ENCODE measurements at regions not wholly inside any gene's neighbourhood (a gene's known extent, or its start where the extent isn't known, plus 50 kb on each side); places are given as distances from the start of the nearest gene placed in this dataset.

GRCh38 chr5:40037713-40038112, 612.9 kb upstream of the DAB2 start:
- DNase-seq (ENCODE audit: low read depth), result no peak

DNA sequence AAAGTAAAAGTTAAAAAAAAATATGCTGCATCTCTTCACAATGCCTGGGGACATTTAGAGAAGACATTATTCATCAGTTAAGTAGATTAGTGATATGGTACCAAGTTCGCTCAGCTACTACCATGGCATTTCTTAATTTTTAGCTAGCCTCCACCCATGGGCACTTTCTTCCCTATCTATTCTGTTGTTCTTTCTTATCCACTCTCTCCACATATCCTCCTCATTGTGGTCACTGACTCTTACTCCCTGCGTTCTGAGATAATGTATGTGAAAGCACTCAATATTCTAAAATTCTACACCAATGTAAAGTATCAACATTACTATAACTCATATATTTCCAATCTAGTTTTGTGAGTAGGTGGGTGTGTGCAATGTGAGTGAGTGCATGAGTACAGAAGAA, 609.7 kb upstream of the DAB2 start:
- no peak for DNase-seq (ENCODE audit: low read depth)

GRCh38 chr5:40033411-40033810, 608.6 kb upstream of the DAB2 start:
- DNase-seq (ENCODE audit: low read depth), result no peak

DNA sequence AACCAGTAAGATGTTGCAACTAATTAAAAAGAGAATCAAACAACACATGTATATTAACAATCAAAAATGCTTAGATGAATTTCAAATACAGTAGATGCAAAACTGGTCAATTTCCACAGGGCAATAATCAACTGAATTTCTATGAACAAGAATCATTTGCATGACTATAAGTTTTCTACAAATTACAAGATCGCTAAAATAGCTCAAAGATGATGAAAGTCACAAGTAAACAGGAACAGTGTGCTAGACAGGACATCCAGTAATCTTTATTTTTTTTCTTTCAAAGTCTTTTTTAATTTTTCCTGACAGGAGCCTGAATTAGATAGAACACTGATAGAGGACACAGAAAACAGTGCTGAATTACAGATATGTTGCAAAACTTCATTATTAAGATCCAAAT, 608.2 kb upstream of the DAB2 start:
- DNase-seq (ENCODE audit: low read depth), result no peak

GRCh38 chr5:40030661-40031060, 605.9 kb upstream of the DAB2 start:
- DNase-seq (ENCODE audit: low read depth), result no peak

- DNase-seq (ENCODE audit: low read depth), result no peak
Observed at GRCh38 chr5:40029711-40030495, 605.1 kb upstream of the DAB2 start.

DNA sequence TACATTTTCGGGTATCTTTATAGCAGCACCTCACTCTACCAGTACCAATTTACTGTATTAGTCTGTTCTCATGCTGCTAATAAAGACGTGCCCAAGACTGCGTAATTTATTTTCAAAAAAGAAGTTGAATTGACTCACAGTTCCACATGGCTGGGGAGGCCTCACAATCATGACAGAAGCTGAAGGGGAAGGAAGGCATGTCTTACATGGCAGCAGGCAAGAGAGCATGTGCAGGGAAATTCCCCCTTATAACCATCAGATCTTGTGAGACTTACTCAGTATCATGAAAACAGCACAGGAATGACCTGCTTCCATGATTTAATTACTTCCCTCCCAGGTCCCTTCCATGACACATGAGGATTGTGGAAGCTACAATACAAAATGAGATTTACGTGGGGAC, 602.6 kb upstream of the DAB2 start:
- DNase-seq (ENCODE audit: low read depth), result no peak

DNA sequence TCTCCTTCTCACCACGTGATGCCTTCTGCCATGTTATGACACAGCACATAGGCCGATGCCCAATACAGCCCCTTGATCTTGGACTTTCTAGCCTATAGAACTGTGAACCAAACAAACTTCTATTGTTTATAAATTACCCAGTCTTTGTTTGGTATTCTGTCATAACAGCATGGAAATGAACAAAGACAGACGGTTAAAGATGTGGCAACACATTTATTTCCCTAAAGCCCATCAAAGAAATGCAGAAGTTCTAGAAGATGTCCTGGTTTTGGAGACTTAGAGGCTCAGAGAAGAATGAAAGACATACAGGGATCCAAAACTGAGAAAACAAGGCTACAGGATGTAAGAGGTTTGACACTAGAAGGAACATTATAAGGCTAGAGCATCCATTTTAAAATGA, 600.8 kb upstream of the DAB2 start:
- DNase-seq (ENCODE audit: low read depth), result no peak

GRCh38 chr5:40022057-40022456, 597.3 kb upstream of the DAB2 start:
- no peak for DNase-seq (ENCODE audit: low read depth)

DNA sequence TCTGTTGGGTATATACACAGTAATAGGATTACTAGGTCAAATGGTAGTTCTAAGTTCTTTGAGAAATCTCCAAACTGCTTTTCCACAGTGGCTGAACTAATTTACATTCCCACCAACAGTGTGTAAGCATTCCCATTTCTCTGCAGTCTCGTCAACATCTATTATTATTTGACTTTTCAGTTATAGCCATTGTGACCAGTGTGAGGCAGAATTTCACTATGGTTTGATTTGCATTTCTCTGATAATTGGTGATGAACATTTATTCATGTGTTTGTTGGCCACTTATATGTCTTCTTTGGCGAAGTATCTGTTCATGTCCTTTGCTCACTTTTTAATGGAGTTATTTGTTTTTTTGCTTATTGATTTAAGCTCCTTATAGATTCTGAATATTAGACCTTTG, 596.2 kb upstream of the DAB2 start:
- no peak for DNase-seq (ENCODE audit: low read depth)

DNA sequence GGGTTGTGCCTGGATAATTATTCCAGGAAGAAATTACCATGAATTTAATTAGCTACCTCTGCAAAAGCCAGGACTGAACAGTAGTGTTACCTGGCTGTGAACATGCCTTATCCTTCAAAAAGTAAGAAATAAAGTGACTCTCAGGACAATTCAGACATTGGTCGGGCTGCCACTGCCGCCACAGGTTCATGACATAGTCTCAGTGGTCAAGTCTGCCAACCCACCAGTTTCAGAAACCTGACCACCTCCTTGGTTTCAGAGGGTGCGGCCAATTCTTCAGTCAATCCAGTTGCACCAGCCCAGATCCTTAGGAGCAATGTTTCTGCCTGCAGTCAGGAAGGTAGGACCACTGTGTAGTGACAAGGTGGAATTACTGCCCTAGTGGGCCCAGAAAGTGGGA, 593.1 kb upstream of the DAB2 start:
- DNase-seq (ENCODE audit: low read depth), result no peak

GRCh38 chr5:40017135-40017534, 592.4 kb upstream of the DAB2 start:
- DNase-seq (ENCODE audit: low read depth), result no peak

DNA sequence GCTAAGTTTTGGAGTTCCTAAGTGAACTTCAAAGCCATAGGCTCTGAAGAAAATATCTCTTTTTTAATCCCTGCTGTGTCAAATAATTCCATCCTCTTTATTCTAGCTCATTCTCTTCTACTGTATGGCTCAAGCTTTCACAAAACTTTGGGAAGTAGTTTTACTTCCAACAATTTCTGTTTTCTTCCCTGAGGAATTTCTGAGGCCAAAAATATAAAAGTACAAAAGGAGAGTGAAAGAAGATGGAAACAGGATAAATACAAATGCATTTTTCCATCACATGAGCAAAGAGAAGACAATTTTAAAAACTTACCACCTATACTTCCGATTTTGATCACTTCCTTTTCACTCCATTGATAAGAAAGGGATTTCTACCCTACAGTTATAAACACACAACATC, 585.7 kb upstream of the DAB2 start:
- no peak for DNase-seq (ENCODE audit: low read depth)

DNA sequence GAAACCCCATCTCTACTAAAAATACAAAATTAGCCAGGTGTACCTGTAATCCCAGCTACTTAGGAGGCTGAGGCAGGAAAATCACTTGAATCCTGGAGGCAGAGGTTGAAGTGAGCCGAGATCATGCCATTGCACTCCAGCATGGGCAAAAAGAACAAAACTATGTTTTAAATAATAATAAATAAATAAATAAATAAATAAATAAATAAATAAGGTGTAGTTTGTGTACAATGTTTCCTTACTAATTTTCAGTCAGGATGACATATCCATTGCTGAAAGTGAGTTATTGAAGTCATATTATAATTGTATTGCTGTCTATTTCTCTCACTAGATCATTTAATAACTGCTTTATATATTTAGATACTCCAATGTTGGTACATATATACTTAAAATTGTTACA, 581.5 kb upstream of the DAB2 start:
- DNase-seq (ENCODE audit: low read depth), result no peak

GRCh38 chr5:40001796-40002195, 577.0 kb upstream of the DAB2 start:
- no peak for DNase-seq (ENCODE audit: low read depth)

DNA sequence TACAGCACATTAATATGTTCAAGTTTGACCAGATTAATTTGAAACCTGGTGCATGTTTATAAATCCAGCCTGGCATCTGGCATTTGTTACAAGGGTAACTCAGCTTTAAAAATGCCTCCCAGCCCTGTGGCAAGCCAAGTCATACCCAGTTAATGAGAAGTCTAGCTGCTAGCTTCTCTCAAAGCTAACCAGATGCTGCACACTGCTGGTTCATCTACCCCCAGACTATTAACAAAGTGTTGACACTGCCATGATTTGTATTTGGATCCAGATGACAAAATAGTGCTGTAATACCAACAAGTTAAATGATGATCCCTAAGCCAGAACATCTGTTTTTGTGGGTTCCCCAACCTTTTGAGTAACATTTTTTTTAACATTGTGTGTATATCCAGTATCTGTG, 573.7 kb upstream of the DAB2 start:
- DNase-seq (ENCODE audit: low read depth), result peak; percentile 3

DNA sequence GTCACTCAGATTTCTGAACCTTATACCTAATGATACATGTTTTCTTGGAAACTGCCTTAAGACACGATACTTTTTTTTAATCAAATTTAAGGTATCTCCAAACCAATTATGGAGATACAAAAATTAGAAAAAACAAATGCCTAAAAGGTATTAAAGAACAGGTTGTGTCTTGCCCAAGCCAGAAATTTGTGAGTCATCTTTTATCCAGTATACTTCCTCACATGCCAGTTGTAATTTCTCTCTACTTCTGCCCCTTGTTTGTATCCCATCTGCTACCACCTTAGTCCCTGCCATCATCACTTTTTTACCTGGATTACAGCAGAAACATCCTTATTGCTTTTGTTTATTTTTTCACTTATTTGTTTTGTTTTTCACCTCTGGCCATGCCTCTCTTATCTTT, 571.2 kb upstream of the DAB2 start:
- DNase-seq (ENCODE audit: low read depth), result no peak

DNA sequence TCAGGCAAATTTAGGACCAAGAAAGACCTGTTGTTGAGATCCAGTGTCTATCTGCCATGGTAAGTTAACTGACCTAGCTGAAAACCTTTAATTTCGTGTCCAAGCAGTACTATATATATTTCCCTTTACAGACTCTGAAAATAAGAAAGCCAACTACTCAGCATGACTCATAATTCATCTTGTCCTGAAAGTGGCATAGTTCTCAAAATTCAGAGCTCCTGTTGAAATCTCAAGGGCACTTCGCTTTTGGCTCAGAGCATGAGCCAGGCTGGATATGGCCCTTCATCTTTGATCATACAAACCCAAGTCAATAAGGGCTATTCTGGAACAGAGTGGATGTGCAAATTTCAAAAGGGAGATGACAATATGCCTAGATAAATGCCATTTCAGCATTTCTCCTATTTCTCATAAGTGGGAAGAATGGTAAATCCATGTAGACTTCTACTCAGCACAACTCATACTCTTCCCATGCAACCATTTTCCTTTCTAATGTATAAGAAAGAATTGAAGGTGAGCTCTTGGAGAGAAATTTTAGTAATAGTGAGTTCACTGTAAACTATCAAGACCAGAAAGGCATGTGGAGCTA, 567.9 kb upstream of the DAB2 start:
- DNase-seq (ENCODE audit: low read depth), result no peak

GRCh38 chr5:39986614-39987013, 561.8 kb upstream of the DAB2 start:
- DNase-seq (ENCODE audit: low read depth), result no peak

DNA sequence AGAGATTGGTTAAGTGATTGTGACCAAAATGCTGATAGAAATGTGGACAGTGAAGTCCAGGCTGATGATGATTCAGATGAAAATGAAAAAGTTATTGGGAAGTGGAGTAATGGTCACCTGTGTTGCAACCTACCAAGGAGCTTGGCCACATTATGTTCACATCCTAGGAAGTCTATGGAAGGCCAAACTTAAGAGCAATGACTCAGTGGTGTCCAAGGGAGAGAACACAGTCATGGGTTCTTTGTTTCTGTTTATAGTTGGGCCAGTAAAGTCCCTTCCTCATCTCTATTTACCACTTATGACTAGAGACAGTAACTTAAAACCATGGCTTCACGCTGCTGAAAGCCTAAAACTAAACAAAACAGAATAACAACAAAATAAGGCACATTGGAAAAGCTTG, 555.3 kb upstream of the DAB2 start:
- DNase-seq (ENCODE audit: low read depth), result no peak

DNA sequence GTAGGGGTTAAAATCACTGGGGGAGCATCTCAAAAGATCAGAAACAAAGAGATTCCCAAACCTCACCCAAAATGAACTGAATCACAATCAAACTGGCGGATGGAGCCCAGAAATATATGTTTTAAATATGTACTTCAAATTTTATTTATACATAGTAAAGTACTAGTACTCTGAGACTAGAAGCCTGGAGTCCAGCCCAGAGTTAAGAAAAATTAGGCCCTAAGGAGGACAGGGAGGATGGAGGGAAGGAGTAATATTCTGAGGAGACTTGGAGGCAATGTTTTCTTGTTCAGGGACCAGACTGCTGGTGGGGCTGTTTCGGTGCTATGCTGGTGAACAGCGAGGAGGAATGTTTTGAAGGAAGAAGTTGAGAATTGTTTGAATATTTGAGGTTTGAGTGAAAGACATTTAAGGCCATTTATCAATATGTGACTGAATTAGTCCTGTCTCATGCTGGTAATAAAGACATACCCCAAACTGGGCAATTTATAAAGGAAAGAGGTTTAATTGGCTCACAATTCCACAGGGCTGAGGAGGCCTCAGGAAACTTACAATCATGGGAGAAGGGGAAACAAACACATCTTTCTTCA, 552.4 kb upstream of the DAB2 start:
- no peak for DNase-seq (ENCODE audit: low read depth)

DNA sequence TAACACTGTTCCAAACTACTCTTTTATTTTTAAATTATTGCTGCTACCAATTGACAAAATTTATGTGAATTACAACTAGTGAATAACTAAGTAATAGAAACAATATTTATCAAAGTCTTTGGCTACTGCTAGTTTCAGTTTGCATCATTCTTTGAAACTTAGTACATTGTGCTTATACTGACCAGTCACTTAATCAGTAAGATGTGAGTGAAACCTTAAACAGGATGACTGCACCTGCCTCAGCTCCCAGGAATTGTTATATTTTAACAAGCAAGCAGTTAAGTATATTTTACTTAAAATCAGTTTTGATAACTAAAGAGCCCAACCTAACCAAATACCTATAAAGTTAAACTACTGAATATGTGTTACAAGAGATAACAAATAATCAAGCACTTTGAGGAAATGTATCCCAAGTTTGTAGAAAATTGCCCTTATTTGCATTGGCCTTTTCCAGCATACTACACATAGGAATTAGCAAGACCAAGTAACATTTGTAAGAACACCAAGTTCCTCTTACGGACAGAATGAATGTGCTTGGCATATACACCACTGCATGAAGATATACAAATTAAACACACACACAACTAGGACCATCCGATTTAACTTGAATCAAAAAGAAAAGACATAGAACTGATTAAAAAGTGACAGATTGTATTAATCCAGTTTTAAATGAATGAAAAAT, 545.5 kb upstream of the DAB2 start:
- no peak for DNase-seq (ENCODE audit: low read depth)

GRCh38 chr5:39968381-39968780, 543.6 kb upstream of the DAB2 start:
- DNase-seq (ENCODE audit: low read depth), result no peak

All from GM04504 (cell line).